Rectal smooth muscle tissue (tissue), 1 donor: ENCODE measurements at regions not wholly inside any gene's neighbourhood (a gene's known extent, or its start where the extent isn't known, plus 50 kb on each side); places are given as distances from the start of the nearest gene placed in this dataset.
A peak's percentile ranks its signal among the peaks of the same experiment; 100 is the strongest.

Experiments
- H3K27ac ChIP-seq: one replicate; pipeline ENCODE4 v1.7.0; 2013; ENCODE audit warnings: low read depth, low read length, inconsistent platforms
- H3K27me3 ChIP-seq: one replicate; pipeline ENCODE4 v1.7.0; 2013; ENCODE audit warnings: low read length; ENCODE audit not compliant: control insufficient read depth, insufficient read depth
- H3K36me3 ChIP-seq: one replicate; pipeline ENCODE4 v1.7.0; 2013; ENCODE audit warnings: low read length; ENCODE audit not compliant: control insufficient read depth, insufficient read depth
- H3K4me1 ChIP-seq: one replicate; pipeline ENCODE4 v1.7.0; 2013; ENCODE audit warnings: low read length; ENCODE audit not compliant: control insufficient read depth, insufficient read depth
- H3K4me3 ChIP-seq: one replicate; pipeline ENCODE4 v1.7.0; 2013; ENCODE audit warnings: low read length
- H3K9ac ChIP-seq: one replicate; pipeline ENCODE4 v1.7.0; 2013; ENCODE audit warnings: low read length

DNA sequence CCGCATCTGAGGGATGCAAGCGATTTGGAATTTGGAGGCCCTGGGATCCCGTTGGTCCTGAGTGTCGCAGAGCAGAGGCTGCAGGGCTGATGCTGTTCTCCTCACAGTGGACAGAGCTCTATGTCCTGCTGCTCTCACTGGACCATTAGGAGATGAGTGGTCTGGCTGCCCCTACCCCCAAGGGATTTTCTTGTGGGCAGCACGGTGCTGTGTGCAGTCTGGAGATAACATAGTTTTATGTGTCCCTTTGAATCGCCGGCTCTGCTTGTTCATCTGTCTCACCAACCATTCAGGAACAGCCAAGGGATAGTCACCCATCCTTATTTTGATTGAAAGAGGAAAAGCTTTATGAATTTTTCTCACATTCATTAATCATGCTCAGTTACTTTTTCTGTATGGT lies 49.9 kb downstream of the CHRM3 start:
- H3K27me3 ChIP-seq, result no peaks in the 10 kb centered on the region
- H3K9ac ChIP-seq, result no peak overlapping the region
- H3K4me1 ChIP-seq, result peaks cover 5% of the 10 kb centered on the region
- H3K36me3 ChIP-seq, result no peaks in the 10 kb centered on the region
- H3K27ac ChIP-seq, result no peak overlapping the region
- no peak overlapping the region for H3K4me3 ChIP-seq

GRCh38 chr1:239437822-239438221 lies 51.5 kb downstream of the CHRM3 start:
- H3K4me1 ChIP-seq, result peaks cover 4% of the 10 kb centered on the region
- H3K36me3 ChIP-seq, result no peaks in the 10 kb centered on the region
- no peaks in the 10 kb centered on the region for H3K27me3 ChIP-seq
- no peak overlapping the region for H3K4me3 ChIP-seq
- H3K9ac ChIP-seq, result no peak overlapping the region
- H3K27ac ChIP-seq, result no peak overlapping the region

- no peak overlapping the region for H3K9ac ChIP-seq
- no peaks in the 10 kb centered on the region for H3K27me3 ChIP-seq
- no peak overlapping the region for H3K27ac ChIP-seq
- H3K4me1 ChIP-seq, result peaks cover 2% of the 10 kb centered on the region
- H3K36me3 ChIP-seq, result no peaks in the 10 kb centered on the region
- H3K4me3 ChIP-seq, result no peak overlapping the region
Measured at GRCh38 chr1:239438891-239439290, 52.5 kb downstream of the CHRM3 start.

DNA sequence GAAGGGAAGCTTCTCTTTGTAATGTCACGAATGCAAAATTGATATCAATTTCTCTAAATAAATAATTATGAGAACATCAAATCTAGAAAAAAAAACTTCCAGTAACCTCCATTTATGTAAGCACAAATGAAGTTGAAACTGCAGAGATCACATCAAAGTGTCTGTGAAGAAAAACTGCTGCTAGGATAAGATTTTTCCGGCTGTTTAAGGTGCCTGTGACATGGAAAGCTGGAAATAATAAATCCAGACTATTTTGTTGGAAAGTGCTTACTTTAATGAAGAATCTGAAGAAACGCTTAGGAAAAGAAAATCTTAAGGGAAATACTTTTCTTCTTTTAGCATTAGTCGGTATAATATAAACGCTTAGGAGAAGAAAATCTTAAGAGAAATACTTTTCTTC lies 57.0 kb downstream of the CHRM3 start:
- Histone ChIP-seq H3K27me3 (no peaks in the 10 kb centered on the region), H3K27ac (peak overlapping the region; percentile 42), H3K4me1 (peaks cover 8% of the 10 kb centered on the region), H3K36me3 (no peaks in the 10 kb centered on the region), H3K9ac (no peak overlapping the region), H3K4me3 (no peak overlapping the region)

GRCh38 chr1:239446611-239447010 lies 60.2 kb downstream of the CHRM3 start:
- no peaks in the 10 kb centered on the region for H3K27me3 ChIP-seq
- peaks cover 12% of the 10 kb centered on the region for H3K4me1 ChIP-seq
- H3K4me3 ChIP-seq, result no peak overlapping the region
- no peak overlapping the region for H3K9ac ChIP-seq
- no peak overlapping the region for H3K27ac ChIP-seq
- H3K36me3 ChIP-seq, result no peaks in the 10 kb centered on the region

DNA sequence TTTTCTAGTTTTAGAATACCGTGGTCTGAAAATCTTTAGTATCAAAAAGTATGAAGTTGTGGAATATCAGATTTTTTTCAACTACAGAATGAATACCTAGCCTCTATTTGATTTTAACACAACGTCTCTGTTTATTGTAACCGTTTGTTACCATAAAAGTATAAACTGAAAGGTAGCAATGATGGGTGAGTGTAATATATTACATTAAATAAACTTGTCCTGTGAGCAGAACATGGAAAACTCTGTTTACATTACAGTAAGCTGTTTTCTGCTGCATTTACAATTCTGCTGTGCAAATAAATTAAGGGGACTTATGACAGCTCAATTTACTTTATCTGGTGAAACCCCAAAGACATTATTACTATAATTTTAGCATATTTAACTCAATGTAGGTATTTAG lies 62.5 kb downstream of the CHRM3 start:
- Histone ChIP-seq H3K27ac (peak overlapping the region; percentile 43), H3K27me3 (no peaks in the 10 kb centered on the region), H3K4me3 (no peak overlapping the region), H3K4me1 (peaks cover 9% of the 10 kb centered on the region), H3K9ac (no peak overlapping the region), H3K36me3 (no peaks in the 10 kb centered on the region)

DNA sequence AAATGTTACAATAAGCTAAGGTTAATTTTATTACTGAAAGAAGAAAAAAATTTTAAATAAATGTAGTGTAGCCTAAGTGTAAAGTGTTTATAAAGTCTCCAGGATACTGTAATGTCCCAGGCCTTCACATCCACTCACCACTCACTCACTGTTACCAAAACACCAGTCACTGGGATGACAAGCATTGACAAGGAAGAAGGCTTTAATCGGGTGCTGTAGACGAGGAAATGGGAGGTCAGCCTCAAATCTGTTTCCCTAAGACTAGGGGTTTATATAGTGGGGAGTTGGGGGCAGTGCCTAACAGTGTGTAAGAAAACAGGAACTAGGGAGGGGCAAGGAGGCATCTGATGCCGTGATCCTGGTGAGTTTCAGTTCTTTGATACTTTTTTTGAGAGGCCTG lies 69.4 kb downstream of the CHRM3 start:
- Histone ChIP-seq H3K27me3 (no peaks in the 10 kb centered on the region), H3K36me3 (no peaks in the 10 kb centered on the region), H3K4me3 (no peak overlapping the region), H3K9ac (no peak overlapping the region), H3K27ac (no peak overlapping the region), H3K4me1 (peaks cover 3% of the 10 kb centered on the region)

GRCh38 chr1:239456788-239457187 lies 70.4 kb downstream of the CHRM3 start:
- Histone ChIP-seq H3K27me3 (no peaks in the 10 kb centered on the region), H3K9ac (no peak overlapping the region), H3K36me3 (no peaks in the 10 kb centered on the region), H3K4me1 (peaks cover 4% of the 10 kb centered on the region), H3K27ac (no peak overlapping the region), H3K4me3 (no peak overlapping the region)

DNA sequence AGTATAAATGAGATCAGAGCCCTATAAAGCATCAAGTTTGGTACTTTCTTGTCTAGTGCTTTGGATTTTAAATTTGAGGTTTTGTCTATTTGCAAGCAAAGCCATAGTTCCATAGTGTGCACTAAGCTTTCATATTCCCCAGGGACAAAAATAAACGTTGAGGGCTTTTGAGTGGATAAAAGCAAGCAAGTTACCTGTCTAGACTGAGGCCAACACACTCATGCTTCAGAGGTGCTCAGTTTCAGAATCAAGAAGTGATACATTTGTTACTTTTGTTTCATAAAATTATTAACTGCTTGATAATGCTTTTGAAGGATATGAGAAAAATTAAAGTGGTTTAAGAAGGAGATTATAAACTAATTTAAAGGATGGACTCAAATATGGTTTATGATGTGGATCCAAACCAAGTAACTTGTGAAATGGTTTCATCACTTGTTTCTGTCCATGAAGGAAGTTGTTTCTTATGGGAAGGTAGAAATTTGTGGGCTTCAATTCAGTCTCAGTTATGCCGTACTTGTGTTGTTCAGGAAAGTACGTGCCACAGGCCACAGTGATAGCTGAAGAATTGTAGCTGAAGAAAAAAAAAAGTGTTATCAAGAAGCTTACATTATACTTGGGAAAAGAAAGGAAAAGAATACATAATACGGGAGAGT lies 71.2 kb downstream of the CHRM3 start:
- H3K36me3 ChIP-seq, result no peaks in the 10 kb centered on the region
- H3K9ac ChIP-seq, result no peak overlapping the region
- H3K4me1 ChIP-seq, result peaks cover 4% of the 10 kb centered on the region
- no peaks in the 10 kb centered on the region for H3K27me3 ChIP-seq
- no peak overlapping the region for H3K27ac ChIP-seq
- no peak overlapping the region for H3K4me3 ChIP-seq

- H3K36me3 ChIP-seq, result no peaks in the 10 kb centered on the region
- H3K27ac ChIP-seq, result no peak overlapping the region
- peaks cover 4% of the 10 kb centered on the region for H3K4me1 ChIP-seq
- no peak overlapping the region for H3K9ac ChIP-seq
- H3K27me3 ChIP-seq, result no peaks in the 10 kb centered on the region
- no peak overlapping the region for H3K4me3 ChIP-seq
Measured at GRCh38 chr1:239458144-239458500, 71.8 kb downstream of the CHRM3 start.

DNA sequence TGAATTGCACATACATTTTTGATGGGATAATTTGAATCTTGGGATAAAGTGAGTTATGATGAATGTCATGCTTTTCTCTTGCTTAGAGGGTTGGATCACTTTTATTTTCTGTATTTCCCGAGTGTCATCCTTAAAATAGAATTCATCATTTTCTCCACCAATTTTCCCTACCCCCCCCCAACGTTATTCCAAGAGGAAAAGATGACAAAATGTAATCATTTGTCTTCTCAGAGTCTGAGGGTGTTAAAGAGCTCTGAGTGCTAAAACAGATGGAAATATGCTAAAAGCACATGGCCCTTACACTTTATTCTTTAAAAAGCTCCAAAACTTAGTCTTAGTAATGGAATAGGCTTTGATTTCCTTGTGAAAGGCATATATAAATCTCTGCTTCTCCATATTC lies 81.4 kb downstream of the CHRM3 start:
- no peaks in the 10 kb centered on the region for H3K27me3 ChIP-seq
- no peak overlapping the region for H3K4me3 ChIP-seq
- no peak overlapping the region for H3K9ac ChIP-seq
- H3K36me3 ChIP-seq, result no peaks in the 10 kb centered on the region
- H3K4me1 ChIP-seq, result peaks cover 5% of the 10 kb centered on the region
- H3K27ac ChIP-seq, result no peak overlapping the region

DNA sequence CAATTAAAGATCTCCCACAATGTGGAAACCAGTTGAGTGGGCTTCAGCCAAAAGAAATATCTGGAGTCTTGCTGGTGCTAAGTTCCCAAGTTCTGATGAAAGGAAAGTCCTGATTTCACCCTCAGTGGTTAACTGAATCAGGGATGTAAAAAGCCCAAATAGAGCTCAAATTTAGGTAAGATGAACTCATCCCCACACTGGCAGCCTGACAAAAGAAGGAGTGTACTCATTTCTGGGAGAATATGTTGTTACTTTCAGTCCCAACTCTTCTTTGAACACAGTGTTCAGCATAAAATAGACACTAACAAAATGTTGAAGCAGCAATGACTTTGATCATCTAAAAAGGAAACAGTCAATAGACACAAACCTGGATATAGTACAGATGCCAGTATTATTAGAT lies 91.7 kb downstream of the CHRM3 start:
- Histone ChIP-seq H3K4me3 (no peak overlapping the region), H3K27ac (no peak overlapping the region), H3K27me3 (no peaks in the 10 kb centered on the region), H3K9ac (no peak overlapping the region), H3K36me3 (no peaks in the 10 kb centered on the region), H3K4me1 (no peaks in the 10 kb centered on the region)

DNA sequence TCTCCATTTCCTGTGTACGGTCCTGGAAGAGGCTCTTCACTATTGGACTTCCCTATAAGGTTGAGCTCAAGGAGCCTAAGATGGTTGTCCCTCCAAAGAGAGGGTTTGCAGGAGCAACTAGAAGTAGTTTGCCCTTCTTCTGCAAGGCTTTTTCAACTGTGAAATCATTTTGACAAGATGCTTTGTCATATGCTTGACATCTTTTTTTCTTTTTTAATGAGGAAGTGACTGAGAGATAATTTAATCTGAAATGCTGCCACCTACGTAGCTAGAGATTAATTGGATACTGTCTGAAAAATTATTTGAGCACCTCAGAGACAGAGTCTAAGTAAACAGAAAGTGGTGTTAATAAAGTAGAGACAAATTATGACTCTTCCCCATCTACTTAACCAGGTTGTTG lies 97.0 kb downstream of the CHRM3 start:
- Histone ChIP-seq H3K27ac (no peak overlapping the region), H3K4me3 (no peak overlapping the region), H3K4me1 (no peaks in the 10 kb centered on the region), H3K27me3 (no peaks in the 10 kb centered on the region), H3K9ac (no peak overlapping the region), H3K36me3 (no peaks in the 10 kb centered on the region)
